ENCODE measurements at regions not wholly inside any gene's neighbourhood (a gene's known extent, or its start where the extent isn't known, plus 50 kb on each side); places are given as distances from the start of the nearest gene placed in this dataset.

- TF ChIP-seq, protein P1, sequence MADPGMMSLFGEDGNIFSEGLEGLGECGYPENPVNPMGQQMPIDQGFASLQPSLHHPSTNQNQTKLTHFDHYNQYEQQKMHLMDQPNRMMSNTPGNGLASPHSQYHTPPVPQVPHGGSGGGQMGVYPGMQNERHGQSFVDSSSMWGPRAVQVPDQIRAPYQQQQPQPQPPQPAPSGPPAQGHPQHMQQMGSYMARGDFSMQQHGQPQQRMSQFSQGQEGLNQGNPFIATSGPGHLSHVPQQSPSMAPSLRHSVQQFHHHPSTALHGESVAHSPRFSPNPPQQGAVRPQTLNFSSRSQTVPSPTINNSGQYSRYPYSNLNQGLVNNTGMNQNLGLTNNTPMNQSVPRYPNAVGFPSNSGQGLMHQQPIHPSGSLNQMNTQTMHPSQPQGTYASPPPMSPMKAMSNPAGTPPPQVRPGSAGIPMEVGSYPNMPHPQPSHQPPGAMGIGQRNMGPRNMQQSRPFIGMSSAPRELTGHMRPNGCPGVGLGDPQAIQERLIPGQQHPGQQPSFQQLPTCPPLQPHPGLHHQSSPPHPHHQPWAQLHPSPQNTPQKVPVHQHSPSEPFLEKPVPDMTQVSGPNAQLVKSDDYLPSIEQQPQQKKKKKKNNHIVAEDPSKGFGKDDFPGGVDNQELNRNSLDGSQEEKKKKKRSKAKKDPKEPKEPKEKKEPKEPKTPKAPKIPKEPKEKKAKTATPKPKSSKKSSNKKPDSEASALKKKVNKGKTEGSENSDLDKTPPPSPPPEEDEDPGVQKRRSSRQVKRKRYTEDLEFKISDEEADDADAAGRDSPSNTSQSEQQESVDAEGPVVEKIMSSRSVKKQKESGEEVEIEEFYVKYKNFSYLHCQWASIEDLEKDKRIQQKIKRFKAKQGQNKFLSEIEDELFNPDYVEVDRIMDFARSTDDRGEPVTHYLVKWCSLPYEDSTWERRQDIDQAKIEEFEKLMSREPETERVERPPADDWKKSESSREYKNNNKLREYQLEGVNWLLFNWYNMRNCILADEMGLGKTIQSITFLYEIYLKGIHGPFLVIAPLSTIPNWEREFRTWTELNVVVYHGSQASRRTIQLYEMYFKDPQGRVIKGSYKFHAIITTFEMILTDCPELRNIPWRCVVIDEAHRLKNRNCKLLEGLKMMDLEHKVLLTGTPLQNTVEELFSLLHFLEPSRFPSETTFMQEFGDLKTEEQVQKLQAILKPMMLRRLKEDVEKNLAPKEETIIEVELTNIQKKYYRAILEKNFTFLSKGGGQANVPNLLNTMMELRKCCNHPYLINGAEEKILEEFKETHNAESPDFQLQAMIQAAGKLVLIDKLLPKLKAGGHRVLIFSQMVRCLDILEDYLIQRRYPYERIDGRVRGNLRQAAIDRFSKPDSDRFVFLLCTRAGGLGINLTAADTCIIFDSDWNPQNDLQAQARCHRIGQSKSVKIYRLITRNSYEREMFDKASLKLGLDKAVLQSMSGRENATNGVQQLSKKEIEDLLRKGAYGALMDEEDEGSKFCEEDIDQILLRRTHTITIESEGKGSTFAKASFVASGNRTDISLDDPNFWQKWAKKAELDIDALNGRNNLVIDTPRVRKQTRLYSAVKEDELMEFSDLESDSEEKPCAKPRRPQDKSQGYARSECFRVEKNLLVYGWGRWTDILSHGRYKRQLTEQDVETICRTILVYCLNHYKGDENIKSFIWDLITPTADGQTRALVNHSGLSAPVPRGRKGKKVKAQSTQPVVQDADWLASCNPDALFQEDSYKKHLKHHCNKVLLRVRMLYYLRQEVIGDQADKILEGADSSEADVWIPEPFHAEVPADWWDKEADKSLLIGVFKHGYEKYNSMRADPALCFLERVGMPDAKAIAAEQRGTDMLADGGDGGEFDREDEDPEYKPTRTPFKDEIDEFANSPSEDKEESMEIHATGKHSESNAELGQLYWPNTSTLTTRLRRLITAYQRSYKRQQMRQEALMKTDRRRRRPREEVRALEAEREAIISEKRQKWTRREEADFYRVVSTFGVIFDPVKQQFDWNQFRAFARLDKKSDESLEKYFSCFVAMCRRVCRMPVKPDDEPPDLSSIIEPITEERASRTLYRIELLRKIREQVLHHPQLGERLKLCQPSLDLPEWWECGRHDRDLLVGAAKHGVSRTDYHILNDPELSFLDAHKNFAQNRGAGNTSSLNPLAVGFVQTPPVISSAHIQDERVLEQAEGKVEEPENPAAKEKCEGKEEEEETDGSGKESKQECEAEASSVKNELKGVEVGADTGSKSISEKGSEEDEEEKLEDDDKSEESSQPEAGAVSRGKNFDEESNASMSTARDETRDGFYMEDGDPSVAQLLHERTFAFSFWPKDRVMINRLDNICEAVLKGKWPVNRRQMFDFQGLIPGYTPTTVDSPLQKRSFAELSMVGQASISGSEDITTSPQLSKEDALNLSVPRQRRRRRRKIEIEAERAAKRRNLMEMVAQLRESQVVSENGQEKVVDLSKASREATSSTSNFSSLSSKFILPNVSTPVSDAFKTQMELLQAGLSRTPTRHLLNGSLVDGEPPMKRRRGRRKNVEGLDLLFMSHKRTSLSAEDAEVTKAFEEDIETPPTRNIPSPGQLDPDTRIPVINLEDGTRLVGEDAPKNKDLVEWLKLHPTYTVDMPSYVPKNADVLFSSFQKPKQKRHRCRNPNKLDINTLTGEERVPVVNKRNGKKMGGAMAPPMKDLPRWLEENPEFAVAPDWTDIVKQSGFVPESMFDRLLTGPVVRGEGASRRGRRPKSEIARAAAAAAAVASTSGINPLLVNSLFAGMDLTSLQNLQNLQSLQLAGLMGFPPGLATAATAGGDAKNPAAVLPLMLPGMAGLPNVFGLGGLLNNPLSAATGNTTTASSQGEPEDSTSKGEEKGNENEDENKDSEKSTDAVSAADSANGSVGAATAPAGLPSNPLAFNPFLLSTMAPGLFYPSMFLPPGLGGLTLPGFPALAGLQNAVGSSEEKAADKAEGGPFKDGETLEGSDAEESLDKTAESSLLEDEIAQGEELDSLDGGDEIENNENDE (IDR thresholded peaks at IDR 0.05; ENCODE audit: insufficient replicate concordance, low read length) = no peak
- TF ChIP-seq EZH2 (IDR thresholded peaks at IDR 0.05; ENCODE audit: low read depth, low read length, severe bottlenecking) (no peak), KDM1A (IDR thresholded peaks at IDR 0.05; ENCODE audit: borderline replicate concordance, low read length) (no peak), SIX5 (IDR thresholded peaks at IDR 0.05; ENCODE audit: low read depth, low read length) (no peak), ASH2L (IDR thresholded peaks at IDR 0.05; ENCODE audit: low read length) (no peak), CBX8 (IDR thresholded peaks at IDR 0.05; ENCODE audit: borderline replicate concordance, low read depth, low read length) (no peak), EP300 (IDR thresholded peaks at IDR 0.05; ENCODE audit: borderline replicate concordance in 1 of 2, low read depth in 2 of 2, low read length in 2 of 2) (no peak), ATF2 (IDR thresholded peaks at IDR 0.05; ENCODE audit: low read length) (no peak)
- TF ChIP-seq, protein P2, sequence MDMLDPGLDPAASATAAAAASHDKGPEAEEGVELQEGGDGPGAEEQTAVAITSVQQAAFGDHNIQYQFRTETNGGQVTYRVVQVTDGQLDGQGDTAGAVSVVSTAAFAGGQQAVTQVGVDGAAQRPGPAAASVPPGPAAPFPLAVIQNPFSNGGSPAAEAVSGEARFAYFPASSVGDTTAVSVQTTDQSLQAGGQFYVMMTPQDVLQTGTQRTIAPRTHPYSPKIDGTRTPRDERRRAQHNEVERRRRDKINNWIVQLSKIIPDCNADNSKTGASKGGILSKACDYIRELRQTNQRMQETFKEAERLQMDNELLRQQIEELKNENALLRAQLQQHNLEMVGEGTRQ (IDR thresholded peaks at IDR 0.05; ENCODE audit: low read length) = no peak
Observed at GRCh38 chr21:40964691-40965090, 117.7 kb upstream of the DSCAM start (continued).

Data from H1 (cell line).